OCI-LY7 (cell line): ENCODE measurements at regions not wholly inside any gene's neighbourhood (a gene's known extent, or its start where the extent isn't known, plus 50 kb on each side); places are given as distances from the start of the nearest gene placed in this dataset.

ENCODE experiments used
- BruUV-seq: library from RNA; stranded (reverse); fragments of 400-500 nt; replicated peaks from 2 replicates; lab custom pipeline; 2021; lab: Mats Ljungman, UMichigan
- CTCF ChIA-PET: fragments of 300-600 bp; sonication (Branson Sonifier 250); formaldehyde crosslinking; loops from one replicate; lab custom pipeline; 2022; ENCODE audit warnings: antibody characterized with exemption; ENCODE audit not compliant: unreplicated experiment; lab: Charles Lee
- POLR2A ChIA-PET: fragments of 300-600 bp; sonication (Branson Sonifier 250); formaldehyde crosslinking; loops from one replicate; lab custom pipeline; 2022; ENCODE audit warnings: antibody characterized with exemption; lab: Charles Lee
- DNase-seq: peaks from one replicate; pipeline ENCODE4 v3.0.0-alpha.2; 2015; ENCODE audit warnings: low spot score
- H2AFZ ChIP-seq: fragments of 200-600 bp; sonication (generic), shearing (Covaris generic); 2 replicates; pipeline ENCODE4 v1.6.1; 2014; ENCODE audit warnings: mild to moderate bottlenecking, antibody characterized with exemption, low read length, moderate library complexity
- H3K27ac ChIP-seq: fragments of 200-600 bp; sonication (generic); 2 replicates; pipeline ENCODE4 v1.5.1; 2014; ENCODE audit warnings: mixed run types, low read depth, mild to moderate bottlenecking, moderate library complexity, low read length, inconsistent platforms; ENCODE audit not compliant: poor library complexity, severe bottlenecking
- H3K36me3 ChIP-seq: fragments of 200-600 bp; sonication (generic); 2 replicates; pipeline ENCODE4 v1.6.1; 2014; ENCODE audit warnings: mild to moderate bottlenecking, antibody characterized with exemption, low read length, moderate library complexity, mixed read lengths; ENCODE audit not compliant: insufficient read depth
- H3K4me1 ChIP-seq: fragments of 200-600 bp; sonication (generic); 2 replicates; pipeline ENCODE4 v1.5.1; 2014; ENCODE audit warnings: mild to moderate bottlenecking, low read length; ENCODE audit not compliant: insufficient read depth, poor library complexity, severe bottlenecking
- H3K4me2 ChIP-seq: fragments of 200-600 bp; sonication (generic); 2 replicates; pipeline ENCODE4 v1.6.1; 2014; ENCODE audit warnings: mild to moderate bottlenecking, low read length
- H3K4me3 ChIP-seq: fragments of 200-600 bp; sonication (generic); 2 replicates; pipeline ENCODE4 v1.5.1; 2014; ENCODE audit warnings: mild to moderate bottlenecking, low read depth, low read length; ENCODE audit not compliant: poor library complexity, severe bottlenecking
- H3K79me2 ChIP-seq: fragments of 200-600 bp; sonication (generic); 2 replicates; pipeline ENCODE4 v1.6.1; 2016; ENCODE audit warnings: low read depth, mild to moderate bottlenecking, low read length, moderate library complexity, mixed read lengths; ENCODE audit not compliant: insufficient read depth
- H3K9me2 ChIP-seq: fragments of 200-600 bp; sonication (generic); 2 replicates; pipeline ENCODE4 v1.6.1; 2016; ENCODE audit warnings: mild to moderate bottlenecking, low read length, mixed read lengths; ENCODE audit not compliant: insufficient read depth
- H3K9me3 ChIP-seq: fragments of 200-600 bp; sonication (generic); 2 replicates; pipeline ENCODE4 v1.6.1; 2014; ENCODE audit warnings: mild to moderate bottlenecking, mixed run types, low read length, mixed read lengths
- H4K20me1 ChIP-seq: fragments of 200-600 bp; sonication (generic); 2 replicates; pipeline ENCODE4 v1.6.1; 2014; ENCODE audit warnings: mild to moderate bottlenecking, antibody characterized with exemption, low read length, moderate library complexity, mixed read lengths; ENCODE audit not compliant: insufficient read depth
- CTCF ChIP-seq: fragments of 200-600 bp; sonication (generic); conservative IDR thresholded peaks from 2 replicates; pipeline ENCODE4 v1.5.1; 2014; ENCODE audit warnings: mild to moderate bottlenecking, antibody characterized with exemption, low read length, moderate library complexity, mixed read lengths
- EZH2phosphoT487 ChIP-seq: fragments of 200-600 bp; sonication (generic); IDR thresholded peaks from 2 replicates; pipeline ENCODE4 v1.6.1; 2018; ENCODE audit warnings: low read depth, borderline replicate concordance, mild to moderate bottlenecking, mixed run types, antibody characterized with exemption, low read length, moderate library complexity, mixed read lengths
- intact Hi-C: fragments of 100-400 bp; cut with micrococcal nuclease; formaldehyde crosslinking; loops from one replicate; pipeline ENCODE4 v1.10.0; 2022; ENCODE audit not compliant: unreplicated experiment

- TF ChIP-seq EZH2phosphoT487 (no peak), CTCF (no peak)
- Histone ChIP-seq H3K9me2 (no peaks in the 10 kb centered on the region), H3K36me3 (no peaks in the 10 kb centered on the region), H2AFZ (no peak overlapping the region), H3K9me3 (no peaks in the 10 kb centered on the region), H4K20me1 (no peaks in the 10 kb centered on the region), H3K79me2 (no peaks in the 10 kb centered on the region), H3K4me3 (no peak overlapping the region), H3K4me2 (no peak overlapping the region), H3K27ac (no peak overlapping the region), H3K4me1 (no peaks in the 10 kb centered on the region)
- DNase-seq = no peak
- ChIA-PET CTCF (no interaction called here), POLR2A (no interaction called here)
- intact Hi-C loops = no loop called here
- BruUV-seq = no TSS peak
These were observed 115.2 kb downstream of the UTRN start for GRCh38 chr6:144400321-144400720.

GRCh38 chr6:144401736-144402733 is 116.9 kb downstream of the UTRN start:
- no peak for DNase-seq
- no peak overlapping the region for H3K4me2 ChIP-seq
- no peaks in the 10 kb centered on the region for H3K79me2 ChIP-seq
- BruUV-seq = no TSS peak
- H3K4me3 ChIP-seq = no peak overlapping the region
- H3K27ac ChIP-seq = no peak overlapping the region
- H3K4me1 ChIP-seq = no peaks in the 10 kb centered on the region
- POLR2A ChIA-PET = interaction anchor here (0.5 kb wide), 1 partner anchor 16 kb away, joined by 3 read pairs; no protein-coding TSS in a partner anchor
- H3K9me2 ChIP-seq = no peaks in the 10 kb centered on the region
- no peaks in the 10 kb centered on the region for H4K20me1 ChIP-seq
- no peak for TF ChIP-seq EZH2phosphoT487
- no peak for TF ChIP-seq CTCF
- H2AFZ ChIP-seq = no peak overlapping the region
- H3K9me3 ChIP-seq = no peaks in the 10 kb centered on the region
- intact Hi-C loops = no loop called here
- CTCF ChIA-PET = no interaction called here
- H3K36me3 ChIP-seq = no peaks in the 10 kb centered on the region

GRCh38 chr6:144402750-144403149 is 117.6 kb downstream of the UTRN start:
- H3K9me2 ChIP-seq = no peaks in the 10 kb centered on the region
- no peak overlapping the region for H3K4me3 ChIP-seq
- H3K79me2 ChIP-seq = no peaks in the 10 kb centered on the region
- CTCF ChIA-PET = no interaction called here
- no peaks in the 10 kb centered on the region for H4K20me1 ChIP-seq
- intact Hi-C loops = no loop called here
- H3K4me1 ChIP-seq = no peaks in the 10 kb centered on the region
- DNase-seq = no peak
- no peaks in the 10 kb centered on the region for H3K36me3 ChIP-seq
- POLR2A ChIA-PET = interaction anchor here (0.5 kb wide), 1 partner anchor 15 kb away, joined by 3 read pairs; no protein-coding TSS in a partner anchor
- no peaks in the 10 kb centered on the region for H3K9me3 ChIP-seq
- no TSS peak for BruUV-seq
- no peak overlapping the region for H3K4me2 ChIP-seq
- H3K27ac ChIP-seq = no peak overlapping the region
- TF ChIP-seq CTCF (no peak), EZH2phosphoT487 (no peak)
- no peak overlapping the region for H2AFZ ChIP-seq
